HG03457 (cell line): ENCODE measurements at regions not wholly inside any gene's neighbourhood (a gene's known extent, or its start where the extent isn't known, plus 50 kb on each side); places are given as distances from the start of the nearest gene placed in this dataset.

Experiments
- ATAC-seq: cut with Tn5 transposase; IDR thresholded peaks from one replicate; pipeline ENCODE4 v1.9.1; 2021; ENCODE audit warnings: moderate number of reproducible peaks; ENCODE audit not compliant: unreplicated experiment

DNA sequence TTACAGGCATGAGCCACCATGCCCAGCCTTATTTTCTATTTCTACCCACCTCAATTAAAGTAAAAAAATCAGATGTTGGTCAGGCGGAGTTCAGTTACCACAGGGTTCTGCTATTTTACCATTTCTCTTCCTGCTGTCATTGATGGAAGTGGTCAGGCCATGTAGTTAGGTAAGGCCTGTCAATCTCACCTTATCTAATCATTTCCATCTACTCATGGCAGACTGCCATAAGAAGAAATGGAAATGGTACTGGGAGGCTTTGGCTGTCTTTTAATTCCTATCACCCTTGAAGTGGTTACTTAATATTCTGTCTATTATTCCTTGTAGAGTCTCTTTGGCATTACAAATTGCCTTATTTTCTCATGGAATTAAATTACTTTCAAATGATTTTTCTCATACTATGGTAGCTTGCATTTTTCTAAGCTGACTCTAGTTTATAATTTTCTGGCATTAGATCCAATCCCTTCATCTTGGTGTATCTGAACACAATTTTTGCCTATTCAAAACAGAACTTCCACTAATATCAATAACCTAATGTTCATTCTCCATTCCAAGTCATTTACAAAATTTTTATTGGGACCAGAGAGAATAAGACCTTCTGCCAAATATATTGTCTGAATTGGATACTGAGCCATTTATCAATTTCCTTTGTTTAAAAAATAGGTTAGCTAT, 198.7 kb downstream of the DACT1 start:
- ATAC-seq, result no peak

DNA sequence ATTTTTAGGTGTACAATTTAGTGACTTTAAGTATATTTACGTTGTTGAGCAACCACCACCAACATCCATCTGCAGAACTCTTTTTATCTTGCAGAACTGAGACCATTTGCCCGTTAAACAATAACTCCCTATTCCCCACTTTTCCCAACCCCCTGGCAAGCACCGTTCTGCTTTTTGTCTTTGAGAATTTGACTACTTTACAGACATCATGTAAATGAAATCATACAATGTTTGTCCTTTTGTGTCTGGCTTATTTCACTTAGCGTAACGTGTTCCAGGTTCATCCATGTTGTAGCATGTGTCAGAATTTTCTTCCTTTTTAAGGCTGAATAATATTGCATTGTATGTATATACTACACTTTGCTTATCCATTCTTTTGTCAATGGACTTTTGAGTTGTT, 201.5 kb downstream of the DACT1 start:
- ATAC-seq, result no peak

DNA sequence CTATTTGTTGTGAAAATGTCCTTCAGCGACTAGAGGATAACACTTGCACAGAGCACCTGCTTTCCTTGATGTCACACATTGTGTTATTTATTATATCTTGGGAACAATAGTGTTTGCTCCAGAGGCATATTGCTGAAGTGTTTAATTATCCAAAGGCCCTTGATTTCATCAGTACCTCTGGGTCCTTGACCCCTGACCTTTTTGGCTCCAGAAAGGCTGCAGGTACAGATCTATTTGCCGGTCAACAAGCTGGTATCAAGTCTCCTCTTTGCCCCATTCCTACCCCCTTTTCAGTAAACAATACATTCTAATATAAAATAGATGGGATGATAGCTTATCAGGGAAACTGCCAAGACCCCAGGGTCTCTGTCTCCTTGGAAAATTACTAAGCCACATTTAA, 206.8 kb downstream of the DACT1 start:
- no peak for ATAC-seq

DNA sequence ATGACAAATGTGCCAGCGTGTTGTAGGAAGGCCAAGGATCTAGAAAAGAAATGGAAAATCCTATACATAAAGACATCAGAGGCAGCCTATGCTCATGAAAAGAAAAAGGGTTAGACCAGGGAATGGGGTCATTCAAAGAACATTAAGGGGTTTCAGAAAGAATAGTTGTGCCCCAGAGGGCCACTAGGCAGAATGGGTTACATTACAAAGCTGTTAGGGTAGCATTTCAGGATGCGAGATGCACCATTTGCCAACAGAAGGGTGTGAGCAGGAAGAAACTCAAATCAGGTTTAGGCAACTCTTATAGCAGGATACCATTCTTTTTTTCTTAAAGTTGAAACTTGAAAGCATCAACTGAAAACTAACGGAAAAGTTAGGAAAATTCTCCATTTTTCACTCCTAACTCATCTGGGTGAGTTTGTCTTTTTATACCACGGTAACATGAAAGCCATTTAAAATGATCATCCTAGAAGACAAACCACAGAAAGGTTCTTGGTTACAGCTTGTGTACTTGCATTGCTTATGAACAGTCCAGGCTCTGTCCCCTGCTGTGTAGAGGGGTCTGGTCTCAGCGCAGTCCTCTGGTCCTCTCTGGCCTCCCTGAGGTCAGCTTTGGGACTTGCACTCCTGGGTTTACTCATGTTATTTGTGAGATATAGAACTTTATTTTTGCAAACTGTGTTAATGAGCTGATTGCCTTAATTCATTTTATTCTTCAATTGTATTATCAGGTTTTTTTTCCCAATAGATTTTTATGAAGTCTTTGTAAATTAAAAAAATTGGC, 209.1 kb downstream of the DACT1 start:
- ATAC-seq, result no peak

DNA sequence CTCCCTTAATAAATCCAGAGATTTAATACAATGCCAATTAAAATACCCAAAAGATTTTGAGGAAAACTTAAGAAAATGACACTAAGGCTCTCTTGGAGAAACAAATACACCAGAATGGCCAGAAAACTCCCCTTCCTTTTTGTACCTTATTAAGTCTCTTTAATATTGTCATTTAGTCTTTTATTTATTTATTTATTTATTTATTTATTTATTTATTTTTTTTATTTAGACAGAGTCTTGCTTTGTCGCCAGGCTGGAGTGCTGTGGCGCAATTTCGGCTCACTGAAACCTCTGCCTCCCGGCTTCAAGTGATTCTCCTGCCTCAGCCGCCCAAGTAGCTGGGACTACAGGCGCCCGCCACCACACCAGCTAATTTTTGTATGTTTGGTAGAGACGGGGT, 210.6 kb downstream of the DACT1 start:
- no peak for ATAC-seq

DNA sequence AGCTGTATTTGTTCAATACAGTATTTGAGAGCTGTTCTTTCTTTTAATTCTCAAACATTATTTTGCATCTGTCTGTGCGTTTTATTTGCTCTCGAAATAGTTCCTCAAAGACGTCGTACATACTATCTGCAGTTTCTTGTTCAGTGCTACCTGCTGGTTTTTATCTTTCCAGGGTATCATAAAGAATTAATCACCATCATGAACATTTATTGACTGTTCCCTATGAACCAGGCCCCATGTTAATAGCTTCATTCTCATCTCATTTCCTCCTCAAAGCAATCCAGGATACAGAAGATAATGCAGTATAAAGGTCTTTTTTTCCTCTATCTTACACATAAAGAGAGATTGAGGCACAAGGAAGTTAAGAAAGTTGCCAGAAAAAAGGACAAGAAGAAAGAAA, 211.8 kb downstream of the DACT1 start:
- no peak for ATAC-seq

DNA sequence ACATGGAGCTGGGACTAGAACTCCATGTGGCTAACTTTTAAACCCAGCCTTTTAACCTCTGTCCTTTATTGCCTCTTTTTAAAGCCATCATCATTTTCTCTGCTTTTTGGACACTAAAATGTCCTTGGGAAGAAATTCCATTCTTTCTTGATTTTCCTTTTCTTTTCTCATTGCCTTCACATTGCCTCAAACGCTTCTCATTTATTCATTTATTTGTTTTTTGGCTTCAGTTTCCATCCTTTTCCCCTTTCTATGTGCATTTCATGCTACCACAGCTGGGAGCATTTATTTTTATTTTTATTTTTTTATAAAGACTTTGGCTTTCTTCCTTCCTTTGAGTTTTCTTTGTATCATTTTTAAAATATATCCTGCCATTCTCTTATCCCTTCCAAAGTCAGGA, 212.2 kb downstream of the DACT1 start:
- no peak for ATAC-seq

DNA sequence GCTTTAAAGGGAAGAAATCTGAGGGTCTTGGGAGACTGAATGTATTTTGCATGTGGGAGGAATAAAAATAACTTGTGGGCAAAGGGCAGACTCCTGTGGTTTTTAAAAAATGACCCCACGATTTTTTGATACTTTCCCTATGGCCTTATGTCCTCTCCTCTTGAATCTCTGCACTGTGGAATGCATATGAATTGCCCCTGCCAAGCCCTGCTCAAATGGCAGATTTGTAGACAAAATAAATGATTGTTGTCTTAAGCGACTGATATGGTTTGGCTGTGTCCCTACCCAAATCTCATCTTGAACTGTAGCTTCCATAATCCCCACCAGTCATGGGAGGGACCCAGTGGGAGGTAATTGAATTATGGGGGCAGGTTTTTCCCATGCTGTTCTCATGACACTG, 223.8 kb downstream of the DACT1 start:
- no peak for ATAC-seq

DNA sequence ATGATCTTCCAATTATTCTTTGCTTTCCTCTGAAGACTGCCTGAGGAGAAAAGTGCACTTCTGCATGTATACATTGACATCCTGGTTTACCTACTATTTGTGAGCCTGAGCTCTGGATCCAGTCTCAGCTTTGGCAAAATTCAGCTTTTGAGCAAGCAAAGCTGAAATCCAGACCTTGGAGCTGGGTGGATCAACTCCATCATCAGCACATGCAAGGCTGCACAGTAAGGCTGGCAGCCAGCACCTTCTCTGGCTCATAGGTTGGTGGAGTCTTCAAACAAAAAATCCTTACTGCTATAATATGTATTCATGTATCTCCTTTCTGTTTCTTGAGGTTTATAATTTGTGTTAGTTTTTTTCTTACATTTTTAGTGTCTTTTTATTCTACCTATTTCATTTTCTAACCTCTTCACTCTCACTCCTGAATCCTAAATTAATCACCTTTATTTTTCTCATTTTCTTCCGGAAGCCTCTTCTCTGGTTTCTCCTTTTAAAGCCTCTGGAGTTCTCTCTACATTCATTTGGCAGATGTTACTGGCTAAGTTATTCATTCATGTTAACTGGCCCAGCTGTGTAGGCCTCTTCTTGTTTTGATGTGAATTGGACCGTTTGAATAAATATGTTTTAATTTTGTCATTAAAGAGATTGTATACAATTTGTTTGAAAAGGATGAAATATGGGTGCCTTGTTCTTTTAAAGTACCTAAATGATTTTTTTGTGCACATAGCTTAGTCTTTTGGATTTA, 224.8 kb downstream of the DACT1 start:
- no peak for ATAC-seq

DNA sequence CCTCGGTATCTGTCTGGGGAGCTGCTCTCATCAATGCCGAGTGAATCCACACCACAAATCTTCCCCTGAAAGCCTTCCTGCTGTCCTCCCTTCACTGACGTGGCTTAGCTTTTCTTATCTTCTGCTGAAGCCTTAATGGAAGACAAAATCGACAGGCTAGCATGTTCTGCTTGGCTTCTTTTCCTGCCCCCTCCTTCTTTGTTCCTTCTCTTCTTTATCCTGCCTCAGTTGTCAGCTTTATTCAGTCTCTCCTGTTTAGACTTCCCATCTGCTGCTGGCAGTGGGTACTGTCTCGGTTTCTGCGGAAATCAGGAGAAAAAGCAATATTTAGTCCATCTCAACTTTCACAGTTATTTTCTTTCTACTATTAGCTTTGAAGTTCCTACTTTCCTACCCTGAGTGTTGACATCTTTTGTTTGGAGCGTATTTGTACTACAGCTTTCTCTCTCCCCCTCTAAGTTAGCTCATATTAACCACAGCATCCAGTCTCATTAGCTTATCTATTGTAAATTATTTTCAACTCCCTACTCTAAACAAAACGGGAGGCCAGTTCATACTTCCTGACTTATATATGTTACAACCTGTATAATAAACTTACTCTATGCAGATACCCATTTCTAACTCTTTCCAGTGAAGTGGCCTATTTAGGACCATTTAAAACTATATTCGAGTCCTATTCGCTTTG, 226.0 kb downstream of the DACT1 start:
- no peak for ATAC-seq

DNA sequence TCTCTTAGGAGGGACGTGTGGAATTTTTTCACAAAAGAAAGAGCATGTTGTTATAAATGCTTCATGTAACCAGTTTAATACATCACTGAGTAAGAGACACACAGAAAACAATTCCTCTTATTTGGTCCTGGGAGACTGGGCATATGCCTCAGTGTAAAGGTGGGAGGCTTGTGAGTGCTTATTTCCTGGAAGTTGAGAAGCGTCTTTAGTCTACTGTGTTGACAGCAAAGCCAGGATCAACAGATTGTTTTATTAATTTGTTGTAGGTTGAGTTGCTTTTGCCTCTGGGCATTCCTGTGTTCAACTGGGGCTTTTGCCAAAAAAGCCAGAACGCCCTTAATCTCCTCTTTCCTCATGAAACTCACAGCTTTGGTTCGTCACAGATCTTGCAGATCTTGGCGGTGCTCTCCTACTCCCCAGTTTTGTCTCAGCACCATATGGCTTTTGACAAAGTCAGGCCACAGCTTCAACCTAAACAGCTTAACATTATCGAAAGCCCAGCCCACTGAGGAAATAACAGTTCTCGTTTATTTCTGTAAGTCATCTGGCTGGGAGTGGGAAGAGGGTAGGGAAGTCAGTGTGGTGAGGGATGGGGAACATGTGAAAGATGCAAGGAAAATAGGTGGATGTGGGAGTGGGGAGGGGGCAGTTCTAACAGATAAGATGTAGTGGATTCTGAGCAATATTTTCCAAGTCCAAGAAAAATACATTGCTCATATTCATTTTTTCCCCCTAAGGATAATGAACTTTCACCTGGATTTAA, 227.2 kb downstream of the DACT1 start:
- ATAC-seq, result no peak

DNA sequence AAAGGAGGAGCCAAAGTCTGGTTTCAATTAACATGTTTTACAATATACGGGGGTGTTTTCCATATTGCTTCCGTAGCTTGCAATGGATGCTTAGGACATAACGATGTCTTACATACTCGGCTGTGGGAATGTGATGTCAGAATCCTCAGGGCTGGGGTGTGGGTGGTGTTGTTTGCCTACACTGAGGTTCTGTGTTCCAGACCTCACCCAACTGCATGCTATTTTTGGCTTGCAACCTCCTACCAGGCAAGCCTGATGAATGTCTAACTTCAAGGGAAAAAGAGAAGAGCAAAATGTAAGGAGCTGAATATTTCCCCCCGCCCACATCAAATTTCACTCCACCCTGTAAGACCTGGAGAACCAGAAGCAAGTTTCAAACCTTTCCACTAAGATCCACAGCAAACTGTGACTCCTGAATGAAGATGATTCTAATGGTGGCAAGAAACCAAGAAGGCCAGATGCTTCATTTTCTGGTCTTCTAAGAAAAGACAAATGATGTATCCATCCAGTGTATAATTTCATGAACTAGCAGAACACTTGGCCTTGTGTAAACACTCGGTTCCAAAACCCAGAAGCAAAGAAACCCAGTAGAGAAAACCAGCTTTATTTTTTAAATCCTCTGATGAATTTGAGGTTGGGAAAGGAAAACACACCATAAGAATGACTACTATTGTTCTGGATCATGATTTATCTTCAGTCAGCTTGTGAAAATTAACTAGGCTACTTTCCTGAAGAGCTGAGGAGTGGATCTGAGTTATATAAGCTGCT, 227.9 kb downstream of the DACT1 start:
- no peak for ATAC-seq

DNA sequence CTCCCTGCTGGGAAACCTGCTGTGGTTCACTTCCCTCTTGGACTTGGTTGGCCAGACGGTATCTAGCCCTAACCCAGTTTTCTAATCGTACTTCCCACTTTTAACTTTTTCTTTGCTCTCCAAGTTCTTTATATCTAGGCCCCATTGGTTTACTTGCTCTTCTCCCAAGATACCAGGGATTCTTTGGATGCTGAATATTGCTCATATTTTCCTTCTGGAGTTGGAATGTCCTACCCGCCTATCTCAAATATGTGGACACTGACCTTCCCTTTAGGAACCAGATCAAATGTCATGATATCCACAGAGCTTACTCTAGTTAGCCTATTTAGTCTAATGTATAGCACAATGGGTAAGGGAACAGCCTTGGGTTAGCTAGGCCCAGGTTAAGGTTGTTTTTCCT, 228.6 kb downstream of the DACT1 start:
- no peak for ATAC-seq

DNA sequence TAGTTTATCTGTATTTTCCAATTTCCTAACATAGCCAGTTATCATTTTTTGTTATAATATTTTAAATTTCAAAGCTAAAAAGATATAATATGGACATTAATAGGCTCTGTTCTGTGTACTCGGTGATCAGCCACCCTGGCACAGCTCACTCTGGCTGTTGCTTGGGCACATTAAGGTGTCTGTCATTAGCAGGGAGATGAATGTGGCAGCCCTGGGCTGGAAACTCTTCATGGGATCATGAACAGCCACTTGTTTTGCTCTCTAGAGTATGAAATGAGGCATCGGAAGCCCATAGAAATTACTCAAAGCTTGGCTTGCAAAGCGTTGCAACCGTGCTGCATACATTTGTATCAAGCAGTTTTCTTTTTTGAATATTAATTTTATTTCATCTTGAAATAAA, 233.2 kb downstream of the DACT1 start:
- no peak for ATAC-seq

DNA sequence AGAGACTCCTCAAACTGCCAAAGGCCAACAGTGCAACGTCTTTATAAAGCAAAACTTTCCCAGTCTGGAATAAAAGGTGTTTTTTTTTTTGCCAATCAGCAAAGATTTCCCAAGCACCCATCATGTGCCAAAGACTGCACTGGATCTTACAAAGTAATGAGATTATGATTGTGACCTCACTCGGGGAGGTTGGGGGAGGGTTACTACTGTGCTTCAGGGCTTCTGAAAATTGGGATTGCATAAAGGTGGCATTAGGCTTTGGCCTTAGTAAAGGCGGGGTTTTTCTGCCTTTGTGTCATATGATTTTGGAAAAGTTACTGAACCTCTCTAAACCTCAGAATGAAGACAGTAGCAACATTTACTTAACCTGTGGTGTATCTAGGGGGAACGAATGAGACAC, 233.8 kb downstream of the DACT1 start:
- no peak for ATAC-seq

DNA sequence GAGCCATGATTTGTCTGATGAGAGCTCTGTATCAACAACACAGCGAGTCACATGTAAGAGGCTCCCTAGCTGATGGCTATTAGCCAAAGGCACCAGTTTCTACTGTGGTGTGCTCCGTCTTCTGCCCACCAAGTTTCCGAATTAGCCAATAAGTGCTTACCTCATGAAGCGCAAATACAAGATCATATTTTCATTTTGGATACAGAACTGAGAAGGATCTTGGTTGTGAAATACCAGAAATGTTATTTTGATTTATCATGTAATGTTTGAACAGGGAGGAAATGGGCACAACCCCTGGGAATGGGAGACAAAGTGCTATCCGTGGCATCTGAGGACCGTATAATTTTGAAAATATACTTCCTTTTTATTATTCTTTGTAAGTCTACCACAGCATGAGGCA, 234.3 kb downstream of the DACT1 start:
- no peak for ATAC-seq

DNA sequence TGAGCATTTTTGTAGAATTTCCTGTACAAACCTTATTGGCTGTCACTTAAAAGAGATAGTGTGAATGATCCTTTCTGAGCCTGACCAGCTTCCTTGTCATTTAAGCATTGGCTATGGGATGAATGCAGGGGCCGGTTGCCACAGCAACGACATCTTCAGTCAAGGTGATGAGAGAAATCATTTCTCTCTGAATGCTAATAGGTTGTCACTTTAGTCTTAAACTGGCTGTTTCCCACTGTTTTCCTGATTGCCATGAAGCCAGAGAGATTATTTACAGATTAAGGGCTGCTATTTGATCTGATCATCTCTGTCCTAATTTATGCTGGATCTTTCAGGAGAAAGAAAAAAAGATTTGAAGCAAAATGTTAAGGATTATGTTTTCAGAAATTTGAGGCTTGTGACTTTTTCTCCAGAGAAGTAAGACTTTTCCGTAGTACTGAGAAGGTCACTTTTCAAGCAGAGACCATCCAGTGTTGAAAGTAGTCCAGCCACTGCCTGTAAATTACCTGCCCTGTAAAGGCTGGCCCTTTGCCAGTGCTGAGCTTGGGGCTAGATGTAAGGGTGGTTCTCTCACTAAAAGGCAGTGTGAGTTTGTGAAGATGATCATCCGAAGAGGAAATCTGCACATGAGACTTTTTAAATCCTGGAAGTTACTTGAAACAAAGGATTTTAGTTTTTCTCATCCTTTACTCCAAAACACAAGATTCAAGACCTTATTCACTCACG, 235.6 kb downstream of the DACT1 start:
- no peak for ATAC-seq

DNA sequence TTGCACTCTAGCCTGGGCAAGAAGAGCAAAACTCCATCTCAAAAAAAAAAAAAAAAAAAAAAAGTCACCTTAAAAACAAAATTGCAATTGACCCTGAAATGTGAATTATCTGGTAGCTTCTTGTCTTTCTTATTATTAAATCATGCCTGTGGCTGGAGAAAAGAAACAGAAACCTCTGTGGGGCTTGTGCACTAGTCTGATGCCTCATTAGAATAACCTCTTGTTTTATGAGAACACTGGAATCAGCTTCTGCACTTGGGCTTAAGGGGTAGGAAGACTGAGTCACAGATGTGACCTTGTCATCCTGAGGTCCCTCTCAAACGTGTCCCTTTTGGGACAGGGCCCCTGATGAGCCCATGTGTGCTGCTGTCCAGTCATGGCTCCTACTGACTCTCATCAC, 237.9 kb downstream of the DACT1 start:
- no peak for ATAC-seq

DNA sequence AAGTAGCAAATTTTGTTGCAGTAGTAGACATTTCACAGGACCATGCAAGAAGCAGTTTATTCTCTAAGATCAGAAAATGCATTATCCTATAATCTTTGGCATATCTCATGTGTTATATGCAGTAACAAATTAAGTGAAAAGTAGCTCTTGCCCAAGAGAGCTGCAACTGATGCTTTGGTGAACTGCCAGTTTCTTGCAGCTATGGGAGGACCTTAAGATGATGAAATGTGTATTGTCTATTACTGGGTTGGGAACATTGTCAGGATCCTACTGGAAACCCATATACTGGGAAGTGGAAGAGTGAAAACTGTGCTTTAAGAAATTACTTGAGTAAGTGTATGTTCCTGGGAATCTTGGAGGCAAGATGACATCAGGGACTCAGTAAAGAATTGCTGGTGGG, 238.8 kb downstream of the DACT1 start:
- ATAC-seq, result no peak
